SJSA1 (cell line): ENCODE measurements at regions not wholly inside any gene's neighbourhood (a gene's known extent, or its start where the extent isn't known, plus 50 kb on each side); places are given as distances from the start of the nearest gene placed in this dataset.

Experiments
- DNase-seq, 2 experiments: peaks; one replicate each; pipeline ENCODE4 v3.0.0-alpha.2; 2015 to 2020; ENCODE audit warnings: low spot score in 2 of 2, low read depth in 1 of 2
- H3K27ac ChIP-seq: fragments of 250-450 bp; sonication (Bioruptor Pico); 2 replicates; pipeline ENCODE4 v1.5.1; 2020; ENCODE audit warnings: mild to moderate bottlenecking, moderate library complexity
- H3K27me3 ChIP-seq: fragments of 250-450 bp; sonication (Bioruptor Pico); replicated peaks from 2 replicates; pipeline ENCODE4 v1.5.1; 2020; ENCODE audit warnings: mild to moderate bottlenecking, moderate library complexity
- H3K36me3 ChIP-seq: fragments of 250-450 bp; sonication (Bioruptor Pico); 2 replicates; pipeline ENCODE4 v1.5.1; 2020; ENCODE audit warnings: mild to moderate bottlenecking
- H3K4me1 ChIP-seq: fragments of 250-450 bp; sonication (Bioruptor Pico); replicated peaks from 2 replicates; pipeline ENCODE4 v1.6.1; 2021; ENCODE audit warnings: mild to moderate bottlenecking
- H3K4me3 ChIP-seq: fragments of 250-450 bp; sonication (Bioruptor Pico); 2 replicates; pipeline ENCODE4 v1.5.1; 2020; ENCODE audit warnings: mild to moderate bottlenecking
- H3K9me3 ChIP-seq: fragments of 250-450 bp; sonication (Bioruptor Pico); replicated peaks from 2 replicates; pipeline ENCODE4 v1.5.1; 2020; ENCODE audit warnings: mild to moderate bottlenecking

- Histone ChIP-seq H3K4me3 (no peak overlapping the region), H3K9me3 (no peaks in the 10 kb centered on the region), H3K36me3 (no peaks in the 10 kb centered on the region), H3K4me1 (no peaks in the 10 kb centered on the region), H3K27me3 (no peaks in the 10 kb centered on the region), H3K27ac (no peak overlapping the region)
- DNase-seq: no peak
Measured at GRCh38 chr11:91241226-91241625, 983.4 kb upstream of the FAT3 start.

GRCh38 chr11:91239359-91239758, 985.3 kb upstream of the FAT3 start:
- H3K4me1 ChIP-seq: no peaks in the 10 kb centered on the region
- H3K27me3 ChIP-seq: no peaks in the 10 kb centered on the region
- no peaks in the 10 kb centered on the region for H3K36me3 ChIP-seq
- H3K27ac ChIP-seq: no peak overlapping the region
- H3K4me3 ChIP-seq: no peak overlapping the region
- no peak for DNase-seq
- H3K9me3 ChIP-seq: no peaks in the 10 kb centered on the region

GRCh38 chr11:91231226-91231625, 993.4 kb upstream of the FAT3 start:
- DNase-seq: no peak
- no peak overlapping the region for H3K27ac ChIP-seq
- H3K4me1 ChIP-seq: no peaks in the 10 kb centered on the region
- H3K4me3 ChIP-seq: no peak overlapping the region
- H3K9me3 ChIP-seq: no peaks in the 10 kb centered on the region
- H3K36me3 ChIP-seq: no peaks in the 10 kb centered on the region
- no peaks in the 10 kb centered on the region for H3K27me3 ChIP-seq

GRCh38 chr11:91230647-91231046, 994.0 kb upstream of the FAT3 start:
- Histone ChIP-seq H3K4me1 (no peaks in the 10 kb centered on the region), H3K4me3 (no peak overlapping the region), H3K27ac (no peak overlapping the region), H3K36me3 (no peaks in the 10 kb centered on the region), H3K9me3 (no peaks in the 10 kb centered on the region), H3K27me3 (no peaks in the 10 kb centered on the region)
- no peak for DNase-seq

GRCh38 chr11:91222830-91223229, 1000.0 kb upstream of the CHORDC1 start:
- Histone ChIP-seq H3K4me1 (no peaks in the 10 kb centered on the region), H3K4me3 (no peak overlapping the region), H3K36me3 (no peaks in the 10 kb centered on the region), H3K9me3 (no peaks in the 10 kb centered on the region), H3K27ac (no peak overlapping the region), H3K27me3 (no peaks in the 10 kb centered on the region)
- DNase-seq: no peak

- Histone ChIP-seq H3K27ac (no peak overlapping the region), H3K4me3 (no peak overlapping the region), H3K9me3 (no peaks in the 10 kb centered on the region), H3K4me1 (no peaks in the 10 kb centered on the region), H3K27me3 (no peaks in the 10 kb centered on the region), H3K36me3 (no peaks in the 10 kb centered on the region)
- no peak for DNase-seq
Measured at GRCh38 chr11:91220476-91221202, 997.8 kb upstream of the CHORDC1 start.

GRCh38 chr11:91219535-91219934, 996.7 kb upstream of the CHORDC1 start:
- DNase-seq: no peak

GRCh38 chr11:91209751-91210150, 986.9 kb upstream of the CHORDC1 start:
- no peaks in the 10 kb centered on the region for H3K4me1 ChIP-seq
- H3K36me3 ChIP-seq: no peaks in the 10 kb centered on the region
- H3K27ac ChIP-seq: no peak overlapping the region
- no peak overlapping the region for H3K4me3 ChIP-seq
- no peak for DNase-seq
- no peaks in the 10 kb centered on the region for H3K9me3 ChIP-seq
- no peaks in the 10 kb centered on the region for H3K27me3 ChIP-seq

More at GRCh38 chr11:91219535-91219934, 996.7 kb upstream of the CHORDC1 start:
- Histone ChIP-seq H3K4me1 (no peaks in the 10 kb centered on the region), H3K27me3 (no peaks in the 10 kb centered on the region), H3K36me3 (no peaks in the 10 kb centered on the region), H3K4me3 (no peak overlapping the region), H3K27ac (no peak overlapping the region), H3K9me3 (no peaks in the 10 kb centered on the region)

GRCh38 chr11:91209306-91209705, 986.5 kb upstream of the CHORDC1 start:
- no peak for DNase-seq
- no peaks in the 10 kb centered on the region for H3K36me3 ChIP-seq
- H3K27ac ChIP-seq: no peak overlapping the region
- no peaks in the 10 kb centered on the region for H3K27me3 ChIP-seq
- H3K9me3 ChIP-seq: no peaks in the 10 kb centered on the region
- no peak overlapping the region for H3K4me3 ChIP-seq
- H3K4me1 ChIP-seq: no peaks in the 10 kb centered on the region

- Histone ChIP-seq H3K27ac (no peak overlapping the region), H3K4me1 (no peaks in the 10 kb centered on the region), H3K36me3 (no peaks in the 10 kb centered on the region), H3K27me3 (no peaks in the 10 kb centered on the region), H3K4me3 (no peak overlapping the region), H3K9me3 (no peaks in the 10 kb centered on the region)
- no peak for DNase-seq
Measured at GRCh38 chr11:91199866-91200265, 977.0 kb upstream of the CHORDC1 start.

GRCh38 chr11:91194546-91194945, 971.7 kb upstream of the CHORDC1 start:
- Histone ChIP-seq H3K9me3 (no peaks in the 10 kb centered on the region), H3K27me3 (no peaks in the 10 kb centered on the region), H3K27ac (no peak overlapping the region), H3K4me3 (no peak overlapping the region), H3K4me1 (no peaks in the 10 kb centered on the region), H3K36me3 (no peaks in the 10 kb centered on the region)
- no peak for DNase-seq

- H3K36me3 ChIP-seq: no peaks in the 10 kb centered on the region
- H3K4me3 ChIP-seq: no peak overlapping the region
- H3K4me1 ChIP-seq: no peaks in the 10 kb centered on the region
- H3K9me3 ChIP-seq: no peaks in the 10 kb centered on the region
- DNase-seq: no peak
- H3K27me3 ChIP-seq: no peaks in the 10 kb centered on the region
- H3K27ac ChIP-seq: no peak overlapping the region
Measured at GRCh38 chr11:91188484-91188883, 965.6 kb upstream of the CHORDC1 start.

- Histone ChIP-seq H3K4me1 (no peaks in the 10 kb centered on the region), H3K9me3 (no peaks in the 10 kb centered on the region), H3K4me3 (no peak overlapping the region), H3K27ac (no peak overlapping the region), H3K36me3 (no peaks in the 10 kb centered on the region), H3K27me3 (no peaks in the 10 kb centered on the region)
- no peak for DNase-seq
Measured at GRCh38 chr11:91187314-91187713, 964.5 kb upstream of the CHORDC1 start.

GRCh38 chr11:91178366-91178765, 955.5 kb upstream of the CHORDC1 start:
- no peaks in the 10 kb centered on the region for H3K4me1 ChIP-seq
- H3K27me3 ChIP-seq: no peaks in the 10 kb centered on the region
- H3K27ac ChIP-seq: no peak overlapping the region
- DNase-seq: peak in 1 of 2 experiments; percentile 0
- H3K4me3 ChIP-seq: no peak overlapping the region
- H3K9me3 ChIP-seq: no peaks in the 10 kb centered on the region
- H3K36me3 ChIP-seq: no peaks in the 10 kb centered on the region

- DNase-seq: no peak
- H3K27ac ChIP-seq: no peak overlapping the region
- no peaks in the 10 kb centered on the region for H3K27me3 ChIP-seq
- no peaks in the 10 kb centered on the region for H3K4me1 ChIP-seq
- H3K9me3 ChIP-seq: no peaks in the 10 kb centered on the region
- no peaks in the 10 kb centered on the region for H3K36me3 ChIP-seq
- H3K4me3 ChIP-seq: no peak overlapping the region
Measured at GRCh38 chr11:91174734-91175133, 951.9 kb upstream of the CHORDC1 start.
